GM12892 (cell line): ENCODE measurements at regions not wholly inside any gene's neighbourhood (a gene's known extent, or its start where the extent isn't known, plus 50 kb on each side); places are given as distances from the start of the nearest gene placed in this dataset.

Source experiments
- DNase-seq: peaks from one replicate; pipeline ENCODE4 v3.0.0; 2011; ENCODE audit not compliant: insufficient read length
- FAIRE-seq: peaks from 2 replicates; lab custom pipeline; 2011; peaks lifted over from hg19 to GRCh38; lab: Jason Lieb, UNC
- POLR2A ChIP-seq: IDR thresholded peaks from 2 replicates; pipeline ENCODE4 v1.6.1; 2011; ENCODE audit warnings: low read depth, low read length, control low read depth
- POLR2AphosphoS5 ChIP-seq: IDR thresholded peaks from 2 replicates; pipeline ENCODE4 v1.6.1; 2011; ENCODE audit warnings: low read depth, low read length, control low read depth
- TAF1 ChIP-seq: IDR thresholded peaks from 2 replicates; pipeline ENCODE4 v1.6.1; 2011; ENCODE audit warnings: low read depth, mild to moderate bottlenecking, control low read depth, low read length, borderline replicate concordance

DNA sequence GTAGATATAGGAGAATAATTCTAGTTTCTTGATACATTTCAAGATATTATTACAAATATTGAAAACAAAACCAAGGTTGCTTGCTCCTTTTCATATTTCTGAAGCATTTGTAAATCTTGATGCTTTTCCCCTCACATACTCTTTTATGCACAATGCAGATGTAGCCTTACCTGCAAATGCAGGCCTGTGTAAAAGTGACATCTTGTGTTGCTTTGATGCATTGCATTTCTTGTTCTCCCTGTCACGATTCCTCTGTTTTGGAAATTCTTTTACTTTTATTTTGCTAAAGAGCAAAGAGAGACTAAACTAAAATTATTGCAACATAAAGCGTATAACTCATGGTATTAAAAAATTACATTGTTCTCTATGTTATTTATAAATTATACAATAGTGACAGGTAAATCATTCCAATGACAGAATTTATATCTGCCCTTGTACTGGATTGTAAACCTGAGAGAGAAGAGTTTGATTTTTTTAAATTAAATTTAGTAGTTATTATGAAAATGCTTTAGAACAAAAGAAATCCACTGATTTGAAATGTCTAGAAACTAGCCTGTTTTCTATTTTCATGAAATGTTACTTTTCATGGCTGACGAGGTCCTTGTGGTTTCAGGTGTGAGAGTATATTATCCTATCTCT, 970.0 kb downstream of the MAT2B start:
- TF ChIP-seq TAF1 (no peak), POLR2A (no peak), POLR2AphosphoS5 (no peak)
- no peak for FAIRE-seq
- no peak for DNase-seq

DNA sequence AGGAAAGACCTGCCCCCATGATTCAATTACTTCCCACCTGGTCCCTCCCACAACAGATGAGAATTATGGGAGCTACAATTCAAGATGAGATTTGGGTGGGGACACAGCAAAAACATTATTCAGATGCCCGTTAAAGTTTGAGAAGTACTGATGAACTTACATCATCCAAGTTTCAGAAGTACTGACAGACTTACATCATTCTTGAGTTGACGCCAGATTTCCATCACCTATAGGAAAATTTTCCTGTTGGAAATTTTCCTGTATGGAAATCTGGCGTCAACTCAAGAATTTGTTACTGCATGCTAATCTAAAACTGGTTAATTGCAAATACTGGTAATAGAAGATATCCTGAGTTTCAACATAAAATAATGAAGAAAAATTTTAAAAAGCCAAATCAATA, 975.9 kb downstream of the MAT2B start:
- TF ChIP-seq POLR2A (no peak), TAF1 (no peak), POLR2AphosphoS5 (no peak)
- DNase-seq (no peak), FAIRE-seq (no peak)

DNA sequence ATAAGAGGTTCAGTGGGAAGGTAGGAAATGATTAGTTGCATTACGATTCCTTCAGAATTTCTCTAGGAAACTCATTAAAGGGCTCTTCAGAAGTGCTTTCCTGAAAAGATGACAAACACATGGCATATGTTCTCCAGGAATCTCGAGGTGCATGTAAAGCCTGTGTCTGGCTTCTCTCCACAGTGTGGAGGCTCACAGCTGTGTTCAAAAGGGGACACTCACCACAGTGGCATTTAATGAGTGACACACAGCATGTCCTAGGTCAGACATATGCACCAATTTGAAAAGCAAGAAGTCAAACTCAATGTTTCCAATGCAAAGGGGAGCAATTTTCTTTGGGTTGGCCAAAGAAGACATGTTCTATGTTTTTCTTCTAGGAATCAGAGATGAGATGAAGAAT, 976.9 kb downstream of the MAT2B start:
- DNase-seq = no peak
- no peak for FAIRE-seq

DNA sequence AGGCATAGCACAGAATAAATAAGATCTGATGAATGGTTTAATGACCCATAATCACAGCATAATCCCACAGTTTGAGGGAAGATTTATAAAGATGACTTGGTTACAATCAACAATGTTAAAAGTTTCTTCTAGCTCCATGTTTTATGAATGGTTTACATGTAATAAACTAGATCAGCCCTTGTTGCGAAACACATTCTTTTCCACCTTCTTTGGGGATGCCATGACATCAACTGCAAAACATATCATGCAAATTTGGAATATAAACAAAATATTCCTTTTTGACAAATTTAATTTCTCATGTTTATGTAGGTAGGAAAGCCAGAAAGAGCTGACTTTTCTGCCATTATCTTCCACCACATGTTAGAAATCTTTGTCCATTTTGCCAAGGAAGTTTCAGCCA, 979.5 kb downstream of the MAT2B start:
- no peak for FAIRE-seq
- DNase-seq = no peak
- TF ChIP-seq POLR2AphosphoS5 = no peak
- TF ChIP-seq TAF1 = no peak
- no peak for TF ChIP-seq POLR2A

More for the DNA sequence above, 976.9 kb downstream of the MAT2B start:
- TF ChIP-seq POLR2AphosphoS5 = no peak
- TF ChIP-seq POLR2A = no peak
- no peak for TF ChIP-seq TAF1

DNA sequence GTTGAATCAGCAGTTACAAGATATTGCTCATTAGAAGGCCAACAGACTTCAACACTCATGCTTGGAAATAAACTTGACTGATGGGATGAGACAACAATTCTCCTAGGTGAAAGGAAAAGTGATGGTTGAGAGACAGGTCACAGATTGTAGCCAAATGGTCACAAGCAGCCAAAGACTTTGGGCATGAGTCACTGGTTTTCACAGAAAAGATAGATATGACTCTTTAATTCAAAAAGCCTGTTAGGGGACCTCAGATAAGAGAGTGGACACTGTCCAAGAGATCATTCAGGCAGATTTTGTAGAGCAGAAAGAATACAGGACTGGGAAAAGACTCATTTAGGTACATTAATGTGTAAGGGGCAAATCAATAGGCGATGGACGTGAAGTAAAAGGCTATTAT, 982.5 kb downstream of the MAT2B start:
- FAIRE-seq = no peak
- no peak for DNase-seq
- no peak for TF ChIP-seq POLR2AphosphoS5
- TF ChIP-seq TAF1 = no peak
- TF ChIP-seq POLR2A = no peak

DNA sequence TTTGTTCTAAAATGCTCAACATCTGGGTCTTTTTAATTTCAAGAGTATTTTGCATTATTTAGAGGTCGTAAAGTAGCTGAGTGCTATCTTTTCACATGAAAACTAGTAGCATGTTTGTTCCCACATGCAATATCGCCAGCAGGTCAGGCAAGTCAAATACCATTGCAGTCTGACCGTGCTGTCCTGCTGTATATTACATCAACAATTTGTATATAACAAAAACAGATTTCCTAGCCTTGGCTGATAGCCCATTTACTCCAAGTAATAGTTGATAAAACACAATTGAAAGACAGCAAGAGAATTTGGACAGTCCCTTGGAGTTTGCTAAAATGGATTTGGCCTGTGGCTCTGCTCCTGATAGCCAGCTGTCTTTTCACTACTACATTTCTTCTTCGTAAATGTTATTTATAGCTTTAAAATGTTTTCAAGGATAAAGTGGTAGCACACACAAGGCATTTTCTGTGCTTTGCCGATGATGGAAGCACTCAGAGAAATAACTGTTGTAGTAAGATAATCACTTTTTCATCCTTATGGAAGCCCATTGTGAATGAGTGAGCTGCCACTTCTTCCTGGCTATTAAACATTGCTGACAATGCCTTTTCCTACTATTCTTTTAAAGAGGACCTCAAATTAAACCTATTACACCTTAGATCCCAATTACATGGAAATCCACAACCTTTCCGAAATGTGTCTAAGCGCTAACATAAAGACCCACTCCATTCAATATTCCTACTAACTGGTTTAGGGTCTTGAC, 992.1 kb downstream of the MAT2B start:
- FAIRE-seq = no peak
- DNase-seq = no peak
- no peak for TF ChIP-seq TAF1
- no peak for TF ChIP-seq POLR2AphosphoS5
- no peak for TF ChIP-seq POLR2A

DNA sequence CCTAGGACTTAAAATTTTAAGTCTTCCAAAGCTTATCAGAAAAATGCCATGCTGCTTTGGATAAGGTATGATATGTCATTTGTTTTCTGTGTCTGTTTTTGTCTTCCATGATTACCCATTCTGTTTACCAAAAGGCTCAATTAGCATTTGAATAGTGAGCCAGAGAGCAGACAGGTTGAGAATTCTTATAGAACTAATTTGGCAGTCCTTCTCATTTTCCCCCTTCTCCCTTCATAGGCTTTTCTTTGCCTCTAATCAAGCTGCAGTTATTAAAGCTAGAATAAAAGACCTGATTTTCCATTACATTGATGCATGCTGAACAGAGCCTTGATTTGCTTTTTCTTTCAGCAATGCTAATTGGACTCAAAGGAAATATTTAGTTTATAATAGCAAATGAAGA, 993.0 kb downstream of the MAT2B start:
- no peak for FAIRE-seq
- no peak for DNase-seq
- TF ChIP-seq POLR2A (no peak), TAF1 (no peak), POLR2AphosphoS5 (no peak)

DNA sequence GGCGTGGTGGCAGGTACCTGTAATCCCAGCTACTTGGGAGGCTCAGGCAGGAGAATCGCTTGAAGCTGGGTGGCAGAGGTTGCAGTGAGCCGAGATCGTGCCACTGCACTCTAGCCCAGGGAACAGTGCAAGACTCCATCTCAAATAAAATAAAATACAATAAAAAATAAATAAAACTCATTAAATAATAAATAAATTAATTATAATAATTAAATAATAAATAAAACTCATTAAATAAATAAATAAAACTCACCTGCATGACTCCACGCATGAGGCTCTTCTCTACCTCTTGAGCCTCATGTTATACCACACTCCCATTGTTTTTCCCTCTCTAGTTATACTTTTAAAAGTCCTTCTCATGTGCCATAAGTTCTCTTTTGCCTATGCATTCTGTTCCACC, 995.4 kb downstream of the MAT2B start:
- FAIRE-seq = no peak
- TF ChIP-seq POLR2AphosphoS5 (no peak), POLR2A (no peak), TAF1 (no peak)
- no peak for DNase-seq

DNA sequence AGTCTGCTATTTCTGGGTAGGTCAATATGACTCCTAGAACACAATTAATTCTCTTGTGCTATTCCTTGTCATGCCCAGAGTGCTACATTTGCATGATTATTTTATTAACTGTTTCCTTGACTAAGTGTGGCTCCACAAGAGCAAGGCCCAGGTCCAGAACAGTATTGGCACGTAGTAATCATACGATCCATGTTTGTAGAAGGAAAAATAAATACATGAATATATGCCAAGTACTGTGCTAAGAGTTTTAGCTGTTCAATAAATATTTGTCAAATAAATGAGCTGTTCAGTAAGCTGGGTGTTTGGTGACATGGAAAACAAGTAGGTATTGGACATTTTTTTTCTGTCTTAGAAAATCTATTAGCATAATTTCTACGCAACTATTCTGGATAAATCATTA, 995.9 kb downstream of the MAT2B start:
- no peak for DNase-seq
- TF ChIP-seq POLR2A (no peak), TAF1 (no peak), POLR2AphosphoS5 (no peak)
- FAIRE-seq = no peak

DNA sequence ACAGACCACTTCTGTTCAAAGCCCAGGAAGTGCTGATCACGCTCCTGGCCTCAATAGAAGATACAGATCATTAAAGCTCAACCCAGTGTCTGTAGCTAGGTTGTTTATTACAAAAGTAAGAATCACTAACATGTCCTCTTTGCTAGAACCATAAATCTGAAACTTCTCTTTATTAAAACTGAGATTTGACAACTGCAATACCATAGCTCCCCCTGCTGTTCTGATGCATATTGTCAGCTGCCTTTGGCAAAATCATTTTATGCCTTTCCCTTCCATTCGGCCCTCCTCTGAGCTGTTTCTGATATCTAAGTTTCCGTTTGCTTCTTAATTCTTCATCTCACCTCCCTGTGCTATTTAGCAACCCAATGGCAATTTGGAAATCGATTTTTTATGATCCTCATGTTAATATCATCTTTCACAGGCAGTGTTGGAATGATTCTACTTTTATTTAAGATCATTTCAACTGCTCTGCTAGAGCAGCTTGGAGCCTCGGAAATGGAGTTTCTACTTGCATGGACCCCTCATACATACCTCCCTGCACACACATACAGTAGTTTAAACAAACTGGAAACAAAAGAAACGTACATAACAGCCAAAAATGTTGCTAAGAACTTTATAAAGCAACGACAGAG, 998.8 kb downstream of the MAT2B start:
- DNase-seq (peak; percentile 0), FAIRE-seq (peak; percentile 72)
- TF ChIP-seq POLR2A = no peak
- no peak for TF ChIP-seq POLR2AphosphoS5
- TF ChIP-seq TAF1 = no peak

DNA sequence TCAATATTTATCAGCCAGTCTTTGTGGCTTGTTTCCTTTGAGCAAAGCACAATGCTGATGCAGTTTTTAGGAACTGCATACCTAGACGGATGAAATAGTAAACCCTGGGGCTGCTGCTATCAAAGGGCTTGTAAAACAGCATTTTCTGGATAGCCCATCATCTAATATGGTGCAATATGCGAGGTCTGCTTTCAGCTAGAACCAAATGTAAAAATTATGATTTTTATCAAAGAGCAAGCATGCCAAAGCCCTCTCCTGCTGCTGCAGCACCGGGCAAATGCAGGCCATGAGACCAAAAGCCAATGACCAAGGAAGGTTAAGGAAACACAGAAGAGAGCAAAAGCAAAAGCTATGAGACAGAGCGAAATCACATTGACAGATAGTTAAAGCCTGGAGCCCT, 1000.4 kb downstream of the MAT2B start:
- no peak for DNase-seq
- TF ChIP-seq POLR2AphosphoS5 (no peak), TAF1 (no peak), POLR2A (no peak)
- FAIRE-seq = no peak
